ENCODE measurements at regions not wholly inside any gene's neighbourhood (a gene's known extent, or its start where the extent isn't known, plus 50 kb on each side); places are given as distances from the start of the nearest gene placed in this dataset.
"Not testable (repeated sequence)": the region's sequence is repeated elsewhere in the genome, so short reads cannot be mapped to it uniquely, and the experiment has no call there.

- TF ChIP-seq CTCF (IDR thresholded peaks at IDR 0.05; ENCODE audit: control insufficient read depth, insufficient read depth, low read depth, low read length, missing control alignments), result no peak
- no peak overlapping the region for H3K4me3 ChIP-seq (ENCODE audit: control insufficient read depth, low read depth, low read length)
- no peak for DNase-seq (ENCODE audit: low read depth)
These were observed 427.2 kb upstream of the UBE2E3 start for GRCh38 chr2:180553094-180553715.

GRCh38 chr2:180542511-180542910 lies 437.9 kb upstream of the UBE2E3 start:
- TF ChIP-seq CTCF (IDR thresholded peaks at IDR 0.05; ENCODE audit: control insufficient read depth, insufficient read depth, low read depth, low read length, missing control alignments), result no peak
- no peak overlapping the region for H3K4me3 ChIP-seq (ENCODE audit: control insufficient read depth, low read depth, low read length)
- no peak for DNase-seq (ENCODE audit: low read depth)

GRCh38 chr2:180540761-180541160 lies 439.6 kb upstream of the UBE2E3 start:
- no peak for DNase-seq (ENCODE audit: low read depth)
- H3K4me3 ChIP-seq (ENCODE audit: control insufficient read depth, low read depth, low read length), result no peak overlapping the region
- TF ChIP-seq CTCF (IDR thresholded peaks at IDR 0.05; ENCODE audit: control insufficient read depth, insufficient read depth, low read depth, low read length, missing control alignments), result no peak

GRCh38 chr2:180539541-180539940 lies 440.9 kb upstream of the UBE2E3 start:
- no peak overlapping the region for H3K4me3 ChIP-seq (ENCODE audit: control insufficient read depth, low read depth, low read length)
- DNase-seq (ENCODE audit: low read depth), result no peak
- TF ChIP-seq CTCF (IDR thresholded peaks at IDR 0.05; ENCODE audit: control insufficient read depth, insufficient read depth, low read depth, low read length, missing control alignments), result no peak

- no peak for DNase-seq (ENCODE audit: low read depth)
- no peak overlapping the region for H3K4me3 ChIP-seq (ENCODE audit: control insufficient read depth, low read depth, low read length)
- TF ChIP-seq CTCF (IDR thresholded peaks at IDR 0.05; ENCODE audit: control insufficient read depth, insufficient read depth, low read depth, low read length, missing control alignments), result no peak
These were observed 445.1 kb upstream of the UBE2E3 start for GRCh38 chr2:180535289-180535688.

- DNase-seq (ENCODE audit: low read depth); H3K4me3 ChIP-seq (ENCODE audit: control insufficient read depth, low read depth, low read length): not testable (repeated sequence)
These were observed 448.6 kb upstream of the UBE2E3 start for GRCh38 chr2:180531787-180532186.

GRCh38 chr2:180524499-180524898 lies 455.9 kb upstream of the UBE2E3 start:
- DNase-seq (ENCODE audit: low read depth), result no peak
- TF ChIP-seq CTCF (IDR thresholded peaks at IDR 0.05; ENCODE audit: control insufficient read depth, insufficient read depth, low read depth, low read length, missing control alignments), result no peak

More at GRCh38 chr2:180524499-180524898, 455.9 kb upstream of the UBE2E3 start:
- H3K4me3 ChIP-seq (ENCODE audit: control insufficient read depth, low read depth, low read length), result no peak overlapping the region
